ENCODE measurements at regions not wholly inside any gene's neighbourhood (a gene's known extent, or its start where the extent isn't known, plus 50 kb on each side); places are given as distances from the start of the nearest gene placed in this dataset.
"Not testable (repeated sequence)": the region's sequence is repeated elsewhere in the genome, so short reads cannot be mapped to it uniquely, and the experiment has no call there.

- TF ChIP-seq CTCF (IDR thresholded peaks at IDR 0.05; ENCODE audit: low read depth, low read length): no peak
- DNase-seq (ENCODE audit: extremely low read depth, low read depth): no peak
These were observed 326.7 kb downstream of the METTL4 start for GRCh38 chr18:2244641-2245040.

- not testable (repeated sequence) for DNase-seq (ENCODE audit: extremely low read depth, low read depth)
These were observed 324.2 kb downstream of the METTL4 start for GRCh38 chr18:2247101-2247500.

GRCh38 chr18:2254977-2255376, 316.3 kb downstream of the METTL4 start:
- no peak for TF ChIP-seq CTCF (IDR thresholded peaks at IDR 0.05; ENCODE audit: low read depth, low read length)
- no peak for DNase-seq (ENCODE audit: extremely low read depth, low read depth)

GRCh38 chr18:2256577-2256976, 314.7 kb downstream of the METTL4 start:
- no peak for TF ChIP-seq CTCF (IDR thresholded peaks at IDR 0.05; ENCODE audit: low read depth, low read length)
- no peak for DNase-seq (ENCODE audit: extremely low read depth, low read depth)

GRCh38 chr18:2258954-2259353, 312.4 kb downstream of the METTL4 start:
- no peak for TF ChIP-seq CTCF (IDR thresholded peaks at IDR 0.05; ENCODE audit: low read depth, low read length)
- no peak for DNase-seq (ENCODE audit: extremely low read depth, low read depth)

GRCh38 chr18:2263303-2263890, 307.9 kb downstream of the METTL4 start:
- DNase-seq (ENCODE audit: extremely low read depth, low read depth): no peak
- no peak for TF ChIP-seq CTCF (IDR thresholded peaks at IDR 0.05; ENCODE audit: low read depth, low read length)

- no peak for DNase-seq (ENCODE audit: extremely low read depth, low read depth)
- TF ChIP-seq CTCF (IDR thresholded peaks at IDR 0.05; ENCODE audit: low read depth, low read length): no peak
These were observed 296.7 kb downstream of the METTL4 start for GRCh38 chr18:2274613-2275012.

- TF ChIP-seq CTCF (IDR thresholded peaks at IDR 0.05; ENCODE audit: low read depth, low read length): no peak
- no peak for DNase-seq (ENCODE audit: extremely low read depth, low read depth)
These were observed 290.2 kb downstream of the METTL4 start for GRCh38 chr18:2281086-2281485.

Data from AG09319 (cell line).